B cell (primary cell): ENCODE measurements at regions not wholly inside any gene's neighbourhood (a gene's known extent, or its start where the extent isn't known, plus 50 kb on each side); places are given as distances from the start of the nearest gene placed in this dataset.

Experiments used
- ATAC-seq: fragments of 200-7000 bp; cut with Tn5 transposase; one replicate; pipeline ENCODE4 v1.10.0; 2021; ENCODE audit warnings: low read depth, mild to moderate bottlenecking, moderate number of reproducible peaks, moderate library complexity
- CTCF ChIA-PET: fragments of 350-600 bp; sonication (Branson Sonifier 250); formaldehyde crosslinking; loops from one replicate; lab custom pipeline; 2021; ENCODE audit warnings: antibody characterized with exemption, inconsistent platforms; lab: Charles Lee
- POLR2A ChIA-PET: fragments of 350-600 bp; sonication (Branson Sonifier 250); formaldehyde crosslinking; loops from one replicate; lab custom pipeline; 2021; ENCODE audit warnings: antibody characterized with exemption; lab: Charles Lee
- DNase-seq: peaks from one replicate; pipeline ENCODE4 v3.0.0; 2013
- H2AFZ ChIP-seq: 2 replicates; pipeline ENCODE4 v1.6.1; 2012; ENCODE audit warnings: mild to moderate bottlenecking, low read depth, low read length; ENCODE audit not compliant: insufficient read depth, poor library complexity, severe bottlenecking
- H3K27ac ChIP-seq, 2 donors: 1 replicate in 1 of 2; 2 replicates in 1 of 2; pipeline ENCODE4 v1.5.1; 2012 to 2013; ENCODE audit warnings: low read length in 2 of 2, mild to moderate bottlenecking in 2 of 2, moderate library complexity in 1 of 2
- H3K27me3 ChIP-seq, 4 experiments: fragments of 200-600 bp in 1 of 4; sonication (generic) in 1 of 4; replicated peaks in 1 of 4; 1 replicate in 2 of 4; 2 replicates in 2 of 4; pipeline versions ENCODE4 v1.6.1 to v1.7.0; 2013 to 2016; ENCODE audit warnings: low read length in 3 of 4, mild to moderate bottlenecking in 2 of 4, mixed read lengths in 1 of 4, moderate library complexity in 1 of 4; ENCODE audit not compliant: insufficient read depth in 4 of 4, control insufficient read depth in 3 of 4; ENCODE audit errors: control extremely low read depth in 1 of 4
- H3K36me3 ChIP-seq, 2 experiments: replicated peaks in 1 of 2; 1 replicate in 1 of 2; 2 replicates in 1 of 2; pipeline versions ENCODE4 v1.6.1 to v1.7.1; 2013; ENCODE audit warnings: low read length in 1 of 2; ENCODE audit not compliant: insufficient read depth in 2 of 2, control insufficient read depth in 1 of 2; ENCODE audit errors: control extremely low read depth in 1 of 2, extremely low read depth in 1 of 2
- H3K4me1 ChIP-seq, 2 donors: fragments of 200-600 bp in 1 of 2; sonication (generic) in 1 of 2; 1 replicate in 1 of 2; 2 replicates in 1 of 2; pipeline versions ENCODE4 v1.5.1 to v1.6.1; 2013 to 2017; ENCODE audit warnings: low read length in 2 of 2; ENCODE audit not compliant: control insufficient read depth in 2 of 2, insufficient read depth in 2 of 2
- H3K4me2 ChIP-seq: replicated peaks from 2 replicates; pipeline ENCODE3; 2012; ENCODE audit warnings: mild to moderate bottlenecking, low read depth, low read length; ENCODE audit not compliant: poor library complexity, severe bottlenecking
- H3K4me3 ChIP-seq, 5 experiments: fragments of 200-600 bp in 1 of 5; sonication (generic) in 1 of 5; 1 replicate in 3 of 5; 2 replicates in 2 of 5; pipeline versions ENCODE4 v1.5.1 to v1.7.0; 2011 to 2016; ENCODE audit warnings: low read length in 4 of 5, mild to moderate bottlenecking in 4 of 5, low read depth in 2 of 5, control low read depth in 1 of 5, moderate library complexity in 1 of 5; ENCODE audit not compliant: insufficient read depth in 1 of 5; ENCODE audit errors: control extremely low read depth in 1 of 5, extremely low read depth in 1 of 5
- H3K79me2 ChIP-seq: fragments of 200-600 bp; sonication (generic); one replicate; pipeline ENCODE4 v1.6.0; 2016; ENCODE audit warnings: low read length; ENCODE audit not compliant: control insufficient read depth, insufficient read depth
- H3K9ac ChIP-seq: fragments of 200-600 bp; sonication (generic); 2 replicates; pipeline ENCODE4 v1.6.1; 2017; ENCODE audit warnings: mild to moderate bottlenecking, low read length, moderate library complexity
- H3K9me3 ChIP-seq, 3 donors: one replicate each; pipeline versions ENCODE4 v1.6.1 to v1.7.1; 2013; ENCODE audit warnings: low read length in 2 of 3; ENCODE audit not compliant: control insufficient read depth in 2 of 3, insufficient read depth in 1 of 3; ENCODE audit errors: control extremely low read depth in 1 of 3
- H4K20me1 ChIP-seq: 2 replicates; pipeline ENCODE4 v1.6.0; 2012; ENCODE audit warnings: mild to moderate bottlenecking, low read length; ENCODE audit not compliant: insufficient read depth, control insufficient read depth, poor library complexity, severe bottlenecking
- H3K27ac Mint-ChIP-seq: one replicate; pipeline ENCODE4 v1.8.0; 2021; ENCODE audit warnings: mixed read lengths
- H3K27me3 Mint-ChIP-seq: one replicate; pipeline ENCODE4 v1.8.0; 2021; ENCODE audit warnings: mixed read lengths
- H3K4me1 Mint-ChIP-seq: one replicate; pipeline ENCODE4 v1.8.0; 2021; ENCODE audit warnings: mixed read lengths
- H3K4me3 Mint-ChIP-seq: one replicate; pipeline ENCODE4 v1.8.0; 2021; ENCODE audit warnings: mixed read lengths
- H3K9me3 Mint-ChIP-seq: one replicate; pipeline ENCODE4 v1.8.0; 2022; ENCODE audit warnings: mixed read lengths; ENCODE audit not compliant: insufficient read depth
- CTCF ChIP-seq: fragments of 200-600 bp; IDR thresholded peaks from one replicate; pipeline ENCODE4 v1.8.0; 2022; ENCODE audit warnings: antibody characterized with exemption, mild to moderate bottlenecking
- EZH2 ChIP-seq: IDR thresholded peaks from 2 replicates; pipeline ENCODE4 v1.6.1; 2012; ENCODE audit warnings: borderline replicate concordance, low read depth, mild to moderate bottlenecking, moderate library complexity, low read length; ENCODE audit not compliant: insufficient read depth, poor library complexity, severe bottlenecking
- WGBS: methylation state at CpG from one replicate; pipeline ENCODE4 v1.1.5; 2013; ENCODE audit warnings: missing lambda C conversion rate; ENCODE audit not compliant: insufficient coverage; 5-methylcytosine and 5-hydroxymethylcytosine counted together
- intact Hi-C: fragments of 100-400 bp; cut with micrococcal nuclease; formaldehyde crosslinking; loops from one replicate; pipeline ENCODE4 v1.10.0; 2022

GRCh38 chr9:134275375-134275774 is 50.9 kb upstream of the RXRA start:
- H3K4me1 Mint-ChIP-seq = peaks cover 24% of the 10 kb centered on the region
- Histone ChIP-seq H3K4me2 (no peak overlapping the region), H2AFZ (no peak overlapping the region), H3K9me3 (peaks cover 0 to 11% (median 0%) of the 10 kb centered on the region in 3 donors), H4K20me1 (no peaks in the 10 kb centered on the region), H3K4me3 (no peak overlapping the region), H3K9ac (no peak overlapping the region), H3K79me2 (no peaks in the 10 kb centered on the region), H3K27me3 (peaks cover 0 to 4% (median 0%) of the 10 kb centered on the region in 4 experiments), H3K36me3 (no peaks in the 10 kb centered on the region), H3K27ac (no peak overlapping the region), H3K4me1 (peaks cover 24 to 46% of the 10 kb centered on the region in 2 donors)
- CTCF ChIA-PET = no interaction called here
- no peaks in the 10 kb centered on the region for H3K9me3 Mint-ChIP-seq
- intact Hi-C loops = no loop called here
- DNase-seq = peak; percentile 28
- POLR2A ChIA-PET = no interaction called here
- WGBS = 74% methylated on average over 2 of the region's 9 CpGs
- no peak overlapping the region for H3K27ac Mint-ChIP-seq
- ATAC-seq = peak; percentile 34
- peaks cover 9% of the 10 kb centered on the region for H3K27me3 Mint-ChIP-seq
- H3K4me3 Mint-ChIP-seq = no peak overlapping the region
- no peak for TF ChIP-seq EZH2
- no peak for TF ChIP-seq CTCF

- H3K9ac ChIP-seq = no peak overlapping the region
- H3K4me1 Mint-ChIP-seq = peaks cover 18% of the 10 kb centered on the region
- no peaks in the 10 kb centered on the region for H3K79me2 ChIP-seq
- peak; percentile 41 for DNase-seq
- H3K9me3 Mint-ChIP-seq = no peaks in the 10 kb centered on the region
- H3K36me3 ChIP-seq = no peaks in the 10 kb centered on the region
- intact Hi-C loops = no loop called here
- peak overlapping the region; percentile 48 for H3K4me2 ChIP-seq
- peaks cover 12% of the 10 kb centered on the region for H3K27me3 Mint-ChIP-seq
- H3K4me3 Mint-ChIP-seq = no peak overlapping the region
- peaks cover 16 to 33% of the 10 kb centered on the region in 2 donors for H3K4me1 ChIP-seq
- no peak overlapping the region for H2AFZ ChIP-seq
- TF ChIP-seq CTCF = no peak
- no peak for TF ChIP-seq EZH2
- ChIA-PET CTCF (no interaction called here), POLR2A (interaction anchor here (0.6 kb wide), 1 partner anchor 489 kb away, joined by 6 read pairs; no protein-coding TSS in a partner anchor)
- peaks cover 0 to 15% (median 0%) of the 10 kb centered on the region in 3 donors for H3K9me3 ChIP-seq
- H3K27ac ChIP-seq = peak overlapping the region in 1 of 2 donors; percentile 24
- no peaks in the 10 kb centered on the region for H4K20me1 ChIP-seq
- ATAC-seq = peak; percentile 34
- no peak overlapping the region for H3K4me3 ChIP-seq
- no peak overlapping the region for H3K27ac Mint-ChIP-seq
- H3K27me3 ChIP-seq = peaks cover 0 to 4% (median 0%) of the 10 kb centered on the region in 4 experiments
- WGBS = 28% methylated on average over 7 of the region's 13 CpGs
These were observed 49.6 kb upstream of the RXRA start for GRCh38 chr9:134276453-134277245.
